OCI-LY7 (cell line): ENCODE measurements at regions not wholly inside any gene's neighbourhood (a gene's known extent, or its start where the extent isn't known, plus 50 kb on each side); places are given as distances from the start of the nearest gene placed in this dataset.

ENCODE experiments used
- BruUV-seq: library from RNA; stranded (reverse); fragments of 400-500 nt; replicated peaks from 2 replicates; lab custom pipeline; 2021; lab: Mats Ljungman, UMichigan
- CTCF ChIA-PET: fragments of 300-600 bp; sonication (Branson Sonifier 250); formaldehyde crosslinking; loops from one replicate; lab custom pipeline; 2022; ENCODE audit warnings: antibody characterized with exemption; ENCODE audit not compliant: unreplicated experiment; lab: Charles Lee
- POLR2A ChIA-PET: fragments of 300-600 bp; sonication (Branson Sonifier 250); formaldehyde crosslinking; loops from one replicate; lab custom pipeline; 2022; ENCODE audit warnings: antibody characterized with exemption; lab: Charles Lee
- DNase-seq: peaks from one replicate; pipeline ENCODE4 v3.0.0-alpha.2; 2015; ENCODE audit warnings: low spot score
- H2AFZ ChIP-seq: fragments of 200-600 bp; sonication (generic), shearing (Covaris generic); 2 replicates; pipeline ENCODE4 v1.6.1; 2014; ENCODE audit warnings: mild to moderate bottlenecking, antibody characterized with exemption, low read length, moderate library complexity
- H3K27ac ChIP-seq: fragments of 200-600 bp; sonication (generic); 2 replicates; pipeline ENCODE4 v1.5.1; 2014; ENCODE audit warnings: mixed run types, low read depth, mild to moderate bottlenecking, moderate library complexity, low read length, inconsistent platforms; ENCODE audit not compliant: poor library complexity, severe bottlenecking
- H3K36me3 ChIP-seq: fragments of 200-600 bp; sonication (generic); 2 replicates; pipeline ENCODE4 v1.6.1; 2014; ENCODE audit warnings: mild to moderate bottlenecking, antibody characterized with exemption, low read length, moderate library complexity, mixed read lengths; ENCODE audit not compliant: insufficient read depth
- H3K4me1 ChIP-seq: fragments of 200-600 bp; sonication (generic); 2 replicates; pipeline ENCODE4 v1.5.1; 2014; ENCODE audit warnings: mild to moderate bottlenecking, low read length; ENCODE audit not compliant: insufficient read depth, poor library complexity, severe bottlenecking
- H3K4me2 ChIP-seq: fragments of 200-600 bp; sonication (generic); 2 replicates; pipeline ENCODE4 v1.6.1; 2014; ENCODE audit warnings: mild to moderate bottlenecking, low read length
- H3K4me3 ChIP-seq: fragments of 200-600 bp; sonication (generic); 2 replicates; pipeline ENCODE4 v1.5.1; 2014; ENCODE audit warnings: mild to moderate bottlenecking, low read depth, low read length; ENCODE audit not compliant: poor library complexity, severe bottlenecking
- H3K79me2 ChIP-seq: fragments of 200-600 bp; sonication (generic); 2 replicates; pipeline ENCODE4 v1.6.1; 2016; ENCODE audit warnings: low read depth, mild to moderate bottlenecking, low read length, moderate library complexity, mixed read lengths; ENCODE audit not compliant: insufficient read depth
- H3K9me2 ChIP-seq: fragments of 200-600 bp; sonication (generic); 2 replicates; pipeline ENCODE4 v1.6.1; 2016; ENCODE audit warnings: mild to moderate bottlenecking, low read length, mixed read lengths; ENCODE audit not compliant: insufficient read depth
- H3K9me3 ChIP-seq: fragments of 200-600 bp; sonication (generic); 2 replicates; pipeline ENCODE4 v1.6.1; 2014; ENCODE audit warnings: mild to moderate bottlenecking, mixed run types, low read length, mixed read lengths
- H4K20me1 ChIP-seq: fragments of 200-600 bp; sonication (generic); 2 replicates; pipeline ENCODE4 v1.6.1; 2014; ENCODE audit warnings: mild to moderate bottlenecking, antibody characterized with exemption, low read length, moderate library complexity, mixed read lengths; ENCODE audit not compliant: insufficient read depth
- EZH2phosphoT487 ChIP-seq: fragments of 200-600 bp; sonication (generic); IDR thresholded peaks from 2 replicates; pipeline ENCODE4 v1.6.1; 2018; ENCODE audit warnings: low read depth, borderline replicate concordance, mild to moderate bottlenecking, mixed run types, antibody characterized with exemption, low read length, moderate library complexity, mixed read lengths
- intact Hi-C: fragments of 100-400 bp; cut with micrococcal nuclease; formaldehyde crosslinking; loops from one replicate; pipeline ENCODE4 v1.10.0; 2022; ENCODE audit not compliant: unreplicated experiment
- TF ChIP-seq, protein P1 (sequence below): fragments of 200-600 bp; sonication (generic); conservative IDR thresholded peaks from 2 replicates; pipeline ENCODE4 v1.5.1; 2014; ENCODE audit warnings: mild to moderate bottlenecking, antibody characterized with exemption, low read length, moderate library complexity, mixed read lengths

DNA sequence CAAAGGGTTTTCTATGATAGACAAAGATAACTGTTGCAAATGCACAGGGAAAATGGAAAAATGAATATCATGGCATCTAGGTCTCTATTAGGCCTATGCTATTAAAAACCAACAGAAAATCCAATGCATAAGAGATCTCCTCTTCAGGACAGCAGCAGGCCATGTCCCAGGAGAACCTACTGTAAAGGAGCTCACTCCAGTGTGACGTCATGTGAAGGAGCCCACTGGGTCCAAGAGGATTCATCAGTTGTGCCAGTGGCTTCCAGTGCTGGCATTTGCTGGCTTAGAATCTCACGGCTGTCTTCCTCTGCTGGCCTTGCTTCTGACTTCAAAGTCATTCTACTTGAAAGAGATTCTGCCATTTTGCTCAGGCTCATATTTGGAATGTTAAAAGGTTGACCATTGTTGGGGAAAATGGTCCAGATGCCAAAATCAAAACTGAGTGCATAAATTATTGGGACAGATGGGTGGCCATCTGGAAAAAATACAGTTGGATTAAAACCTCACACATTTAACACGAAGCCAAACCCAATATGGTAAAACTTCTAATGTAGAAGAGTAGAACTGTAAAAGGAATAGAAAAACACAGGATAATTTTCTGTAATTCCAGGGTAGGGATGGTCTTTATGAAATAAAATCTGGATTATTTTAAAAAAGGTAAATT, 75.4 kb upstream of the ARID2 start:
- DNase-seq, result no peak
- H3K4me3 ChIP-seq, result no peak overlapping the region
- H4K20me1 ChIP-seq, result no peaks in the 10 kb centered on the region
- H3K9me3 ChIP-seq, result no peaks in the 10 kb centered on the region
- no peak overlapping the region for H3K4me2 ChIP-seq
- H3K79me2 ChIP-seq, result no peaks in the 10 kb centered on the region
- no peak overlapping the region for H2AFZ ChIP-seq
- no peak overlapping the region for H3K27ac ChIP-seq
- POLR2A ChIA-PET, result no interaction called here
- TF ChIP-seq, protein P1, sequence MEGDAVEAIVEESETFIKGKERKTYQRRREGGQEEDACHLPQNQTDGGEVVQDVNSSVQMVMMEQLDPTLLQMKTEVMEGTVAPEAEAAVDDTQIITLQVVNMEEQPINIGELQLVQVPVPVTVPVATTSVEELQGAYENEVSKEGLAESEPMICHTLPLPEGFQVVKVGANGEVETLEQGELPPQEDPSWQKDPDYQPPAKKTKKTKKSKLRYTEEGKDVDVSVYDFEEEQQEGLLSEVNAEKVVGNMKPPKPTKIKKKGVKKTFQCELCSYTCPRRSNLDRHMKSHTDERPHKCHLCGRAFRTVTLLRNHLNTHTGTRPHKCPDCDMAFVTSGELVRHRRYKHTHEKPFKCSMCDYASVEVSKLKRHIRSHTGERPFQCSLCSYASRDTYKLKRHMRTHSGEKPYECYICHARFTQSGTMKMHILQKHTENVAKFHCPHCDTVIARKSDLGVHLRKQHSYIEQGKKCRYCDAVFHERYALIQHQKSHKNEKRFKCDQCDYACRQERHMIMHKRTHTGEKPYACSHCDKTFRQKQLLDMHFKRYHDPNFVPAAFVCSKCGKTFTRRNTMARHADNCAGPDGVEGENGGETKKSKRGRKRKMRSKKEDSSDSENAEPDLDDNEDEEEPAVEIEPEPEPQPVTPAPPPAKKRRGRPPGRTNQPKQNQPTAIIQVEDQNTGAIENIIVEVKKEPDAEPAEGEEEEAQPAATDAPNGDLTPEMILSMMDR, result no peak
- no peak for TF ChIP-seq EZH2phosphoT487
- H3K9me2 ChIP-seq, result no peaks in the 10 kb centered on the region
- no peaks in the 10 kb centered on the region for H3K4me1 ChIP-seq
- no peaks in the 10 kb centered on the region for H3K36me3 ChIP-seq
- no TSS peak for BruUV-seq
- intact Hi-C loops, result no loop called here
- CTCF ChIA-PET, result no interaction called here

DNA sequence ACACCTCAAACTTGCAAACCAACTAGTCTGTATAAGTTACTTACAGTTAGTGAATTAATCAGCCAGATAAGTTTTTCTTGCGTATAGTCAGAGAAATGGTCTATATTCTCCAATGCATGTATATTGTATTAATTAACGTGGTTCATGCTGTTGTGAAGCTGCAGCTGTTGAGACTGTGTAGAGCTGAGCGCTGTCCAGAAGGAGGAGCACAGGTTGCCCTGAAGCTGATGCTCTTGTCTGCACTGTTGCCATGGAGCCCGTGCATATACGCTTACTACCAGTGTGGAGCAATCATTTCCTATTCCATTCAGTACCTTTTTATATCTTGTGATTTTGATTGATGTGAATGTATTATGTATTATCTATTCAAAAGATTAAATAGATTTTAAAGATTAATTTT, 74.3 kb upstream of the ARID2 start:
- H3K27ac ChIP-seq, result no peak overlapping the region
- DNase-seq, result peak; percentile 11
- H3K9me3 ChIP-seq, result no peaks in the 10 kb centered on the region
- H3K4me1 ChIP-seq, result no peaks in the 10 kb centered on the region
- no TSS peak for BruUV-seq
- intact Hi-C loops, result no loop called here
- TF ChIP-seq, protein P1, result 0 out of 2 replicates have a peak, but pooled peaks have one; percentile 17
- TF ChIP-seq EZH2phosphoT487, result no peak
- no peak overlapping the region for H3K4me2 ChIP-seq
- no peaks in the 10 kb centered on the region for H3K79me2 ChIP-seq
- H4K20me1 ChIP-seq, result no peaks in the 10 kb centered on the region
- H3K36me3 ChIP-seq, result no peaks in the 10 kb centered on the region
- POLR2A ChIA-PET, result no interaction called here
- CTCF ChIA-PET, result no interaction called here
- no peak overlapping the region for H2AFZ ChIP-seq
- no peak overlapping the region for H3K4me3 ChIP-seq
- H3K9me2 ChIP-seq, result no peaks in the 10 kb centered on the region

DNA sequence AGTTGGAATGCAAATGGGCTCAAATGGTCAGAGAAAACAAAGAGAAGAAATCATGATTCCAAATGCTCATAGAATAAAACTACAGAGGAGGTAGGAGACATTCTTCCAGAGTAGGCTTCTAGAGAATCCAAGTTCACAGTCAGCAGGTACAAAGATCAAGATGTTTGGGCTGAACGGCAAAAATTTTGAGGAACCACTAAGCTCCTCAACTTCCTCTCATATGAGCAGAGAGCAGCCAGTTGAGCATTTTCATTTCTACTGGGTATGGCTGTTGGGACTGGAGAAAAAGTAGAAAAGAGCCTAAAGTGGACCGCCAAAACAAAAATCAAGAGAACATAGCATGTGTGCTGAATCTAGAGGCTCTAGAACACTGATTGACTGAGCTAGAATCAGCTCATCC, 73.8 kb upstream of the ARID2 start:
- TF ChIP-seq, protein P1, result no peak
- no peak for TF ChIP-seq EZH2phosphoT487
- Histone ChIP-seq H3K27ac (no peak overlapping the region), H3K9me2 (no peaks in the 10 kb centered on the region), H3K4me3 (no peak overlapping the region), H3K4me2 (no peak overlapping the region), H3K36me3 (no peaks in the 10 kb centered on the region), H2AFZ (no peak overlapping the region), H3K79me2 (no peaks in the 10 kb centered on the region), H3K9me3 (no peaks in the 10 kb centered on the region), H3K4me1 (no peaks in the 10 kb centered on the region), H4K20me1 (no peaks in the 10 kb centered on the region)
- intact Hi-C loops, result no loop called here
- ChIA-PET POLR2A (no interaction called here), CTCF (no interaction called here)
- no TSS peak for BruUV-seq
- DNase-seq, result no peak
